Kidney (tissue), 13 donors: ENCODE measurements at regions not wholly inside any gene's neighbourhood (a gene's known extent, or its start where the extent isn't known, plus 50 kb on each side); places are given as distances from the start of the nearest gene placed in this dataset.
"Not testable (repeated sequence)": the region's sequence is repeated elsewhere in the genome, so short reads cannot be mapped to it uniquely, and the experiment has no call there.

Experiments
- DNase-seq, 5 donors: peaks; one replicate each; pipeline ENCODE4 v3.0.0-alpha.2; 2013 to 2020
- FAIRE-seq: peaks from 2 replicates; lab custom pipeline; 2012; peaks lifted over from hg19 to GRCh38; lab: Jason Lieb, UNC
- H3K27ac ChIP-seq, 2 donors: one replicate each; pipeline ENCODE4 v1.7.0; 2013; ENCODE audit warnings: low read depth in 2 of 2, low read length in 2 of 2, inconsistent platforms in 1 of 2
- H3K27me3 ChIP-seq: one replicate; pipeline ENCODE4 v1.7.1; 2013; ENCODE audit warnings: low read length, inconsistent platforms; ENCODE audit not compliant: control insufficient read depth, insufficient read depth
- H3K36me3 ChIP-seq, 3 donors: one replicate each; pipeline versions ENCODE4 v1.7.0 to v1.7.1; 2013; ENCODE audit warnings: low read length in 3 of 3, control low read depth in 1 of 3, inconsistent platforms in 1 of 3; ENCODE audit not compliant: insufficient read depth in 3 of 3, control insufficient read depth in 2 of 3
- H3K4me1 ChIP-seq, 3 donors: one replicate each; pipeline versions ENCODE4 v1.7.0 to v1.7.1; 2013; ENCODE audit warnings: low read length in 3 of 3, inconsistent platforms in 1 of 3, low read depth in 1 of 3; ENCODE audit not compliant: control insufficient read depth in 2 of 3, insufficient read depth in 2 of 3
- H3K4me3 ChIP-seq, 3 donors: one replicate each; pipeline versions ENCODE4 v1.7.0 to v1.8.1; 2013; ENCODE audit warnings: low read length in 3 of 3, control low read depth in 1 of 3, inconsistent platforms in 1 of 3
- H3K9ac ChIP-seq, 3 donors: one replicate each; pipeline versions ENCODE4 v1.7.0 to v1.7.1; 2013; ENCODE audit warnings: low read length in 3 of 3, control low read depth in 1 of 3, inconsistent platforms in 1 of 3
- H3K9me3 ChIP-seq, 3 donors: one replicate each; pipeline versions ENCODE4 v1.7.0 to v1.7.1; 2013; ENCODE audit warnings: low read length in 3 of 3, control low read depth in 1 of 3, inconsistent platforms in 1 of 3; ENCODE audit not compliant: control insufficient read depth in 2 of 3, insufficient read depth in 1 of 3
- CTCF ChIP-seq: IDR thresholded peaks from 3 replicates; pipeline ENCODE4 v1.5.1; 2012; ENCODE audit warnings: mild to moderate bottlenecking, moderate library complexity, borderline replicate concordance; ENCODE audit not compliant: insufficient read depth; ENCODE audit errors: extremely low read depth
- intact Hi-C: fragments of 100-400 bp; cut with DNase I; formaldehyde crosslinking; loops from one replicate; pipeline ENCODE4 v1.11.1; 2022
- donor health status: control.
- donor health status: control.
- donor health status: control.
- donor health status: control.
- donor health status: control.
- donor health status: DM: yes; HTN: yes; CAD: no.
- donor health status: Normal renal cell carcinoma (clear cell type).

- H3K27ac ChIP-seq, H3K4me1 ChIP-seq, H3K9ac ChIP-seq, H3K27me3 ChIP-seq, H3K4me3 ChIP-seq, DNase-seq, FAIRE-seq, H3K9me3 ChIP-seq, H3K36me3 ChIP-seq, intact Hi-C loops: not testable (repeated sequence)
These were observed 55.2 kb downstream of the GOLGA8B start for GRCh38 chr15:34528055-34528754.

GRCh38 chr15:34527641-34528040, 55.8 kb downstream of the GOLGA8B start:
- H3K27me3 ChIP-seq, H3K27ac ChIP-seq, H3K4me1 ChIP-seq, H3K9me3 ChIP-seq, FAIRE-seq, H3K36me3 ChIP-seq, H3K9ac ChIP-seq, DNase-seq, intact Hi-C loops, H3K4me3 ChIP-seq: not testable (repeated sequence)

- H3K27ac ChIP-seq, H3K9ac ChIP-seq, H3K36me3 ChIP-seq, H3K27me3 ChIP-seq, FAIRE-seq, H3K9me3 ChIP-seq, intact Hi-C loops, H3K4me3 ChIP-seq, H3K4me1 ChIP-seq: not testable (repeated sequence)
- peak in 2 of 5 donors; percentile 38 to 54 for DNase-seq
These were observed 59.6 kb downstream of the GOLGA8B start for GRCh38 chr15:34523849-34524248.

- H3K9ac ChIP-seq, H3K4me1 ChIP-seq, H3K27me3 ChIP-seq, DNase-seq, intact Hi-C loops, H3K9me3 ChIP-seq, H3K4me3 ChIP-seq, H3K36me3 ChIP-seq, H3K27ac ChIP-seq, FAIRE-seq: not testable (repeated sequence)
These were observed 60.9 kb downstream of the GOLGA8B start for GRCh38 chr15:34522601-34523000.

- H3K4me3 ChIP-seq, FAIRE-seq, H3K9ac ChIP-seq, H3K27ac ChIP-seq, intact Hi-C loops, H3K4me1 ChIP-seq, H3K36me3 ChIP-seq, H3K27me3 ChIP-seq, H3K9me3 ChIP-seq: not testable (repeated sequence)
- DNase-seq: peak in 1 of 5 donors; percentile 52
These were observed 61.5 kb downstream of the GOLGA8B start for GRCh38 chr15:34521802-34522485.

GRCh38 chr15:34520566-34520965, 62.9 kb downstream of the GOLGA8B start:
- TF ChIP-seq CTCF: no peak
- no peak for FAIRE-seq
- Histone ChIP-seq H3K9ac (no peak overlapping the region), H3K27ac (no peak overlapping the region), H3K4me1 (no peaks in the 10 kb centered on the region), H3K27me3 (no peaks in the 10 kb centered on the region), H3K36me3 (no peaks in the 10 kb centered on the region), H3K4me3 (no peak overlapping the region), H3K9me3 (no peaks in the 10 kb centered on the region)
- peak in 1 of 5 donors; percentile 51 for DNase-seq
- intact Hi-C loops: no loop called here

- intact Hi-C loops, H3K36me3 ChIP-seq, H3K9me3 ChIP-seq, H3K4me1 ChIP-seq, H3K27me3 ChIP-seq, H3K9ac ChIP-seq, H3K27ac ChIP-seq, FAIRE-seq, H3K4me3 ChIP-seq, DNase-seq: not testable (repeated sequence)
These were observed 63.4 kb downstream of the GOLGA8B start for GRCh38 chr15:34520010-34520409.
